ENCODE measurements at regions not wholly inside any gene's neighbourhood (a gene's known extent, or its start where the extent isn't known, plus 50 kb on each side); places are given as distances from the start of the nearest gene placed in this dataset.

GRCh38 chr4:171016145-171016544 is 797.1 kb upstream of the GALNTL6 start:
- TF ChIP-seq CTCF (IDR thresholded peaks at IDR 0.05; ENCODE audit: insufficient read depth, low read length) (no peak), REST (IDR thresholded peaks at IDR 0.05; ENCODE audit: insufficient replicate concordance, low read depth) (no peak), POLR2AphosphoS5 (IDR thresholded peaks at IDR 0.05; ENCODE audit: low read depth) (no peak), GABPA (IDR thresholded peaks at IDR 0.05; ENCODE audit: low read depth) (no peak)

All from HL-60 (cell line).